Esophagus muscularis mucosa (tissue), 4 donors: ENCODE measurements at regions not wholly inside any gene's neighbourhood (a gene's known extent, or its start where the extent isn't known, plus 50 kb on each side); places are given as distances from the start of the nearest gene placed in this dataset.
A peak's percentile ranks its signal among the peaks of the same experiment; 100 is the strongest.

Experiments
- DNase-seq: peaks from one replicate; pipeline ENCODE4 v3.0.0-alpha.2; 2017; ENCODE audit errors: extremely low spot score
- H3K27ac ChIP-seq, 4 donors: fragments of 200-600 bp; sonication (generic); replicated peaks in 1 of 4; 1 replicate in 3 of 4; 2 replicates in 1 of 4; pipeline ENCODE4 v1.5.1; 2016 to 2019; ENCODE audit warnings: mild to moderate bottlenecking in 1 of 4
- H3K27me3 ChIP-seq, 4 donors: fragments of 200-600 bp; sonication (generic); one replicate each; pipeline versions ENCODE4 v1.5.1 to v1.6.0; 2016 to 2019
- H3K36me3 ChIP-seq, 4 donors: fragments of 200-600 bp; sonication (generic); one replicate each; pipeline ENCODE4 v1.5.1; 2016 to 2019
- H3K4me1 ChIP-seq, 4 donors: fragments of 200-600 bp; sonication (generic); one replicate each; pipeline ENCODE4 v1.5.1; 2016 to 2019
- H3K4me3 ChIP-seq, 4 donors: fragments of 200-600 bp; sonication (generic); 1 replicate in 2 of 4; 2 replicates in 2 of 4; pipeline ENCODE4 v1.5.1; 2016 to 2019; ENCODE audit warnings: mild to moderate bottlenecking in 4 of 4, moderate library complexity in 1 of 4
- H3K9me3 ChIP-seq, 4 donors: fragments of 200-600 bp; sonication (generic); 1 replicate in 3 of 4; 2 replicates in 1 of 4; pipeline ENCODE4 v1.5.1; 2016 to 2019
- EP300 ChIP-seq: sonication (generic); formaldehyde crosslinking; IDR thresholded peaks from one replicate; pipeline ENCODE4 v1.6.1; 2017; ENCODE audit warnings: antibody characterized with exemption
- POLR2A ChIP-seq: fragments of 450-650 bp; IDR thresholded peaks from one replicate; pipeline ENCODE4 v1.6.1; 2017; ENCODE audit warnings: antibody characterized with exemption, moderate library complexity, mild to moderate bottlenecking, low read depth
- POLR2AphosphoS5 ChIP-seq, 2 donors: sonication (generic); formaldehyde crosslinking; IDR thresholded peaks; one replicate each; pipeline ENCODE4 v1.6.1; 2017; ENCODE audit warnings: antibody characterized with exemption in 2 of 2
- WGBS: methylation state at CpG from one replicate; pipeline ENCODE4 v1.1.5; 2018; 5-methylcytosine and 5-hydroxymethylcytosine counted together
- intact Hi-C: fragments of 100-400 bp; cut with DNase I; formaldehyde crosslinking; loops from one replicate; pipeline ENCODE4 v1.15.1; 2023
- TF ChIP-seq, protein P1 (sequence below), 3 experiments: fragments of 200-600 bp in 2 of 3; fragments of 450-650 bp in 1 of 3; sonication (generic) in 2 of 3; IDR thresholded peaks; one replicate each; pipeline ENCODE4 v1.5.1; 2017 to 2019; ENCODE audit warnings: antibody characterized with exemption in 3 of 3, mild to moderate bottlenecking in 2 of 3, moderate library complexity in 1 of 3

DNA sequence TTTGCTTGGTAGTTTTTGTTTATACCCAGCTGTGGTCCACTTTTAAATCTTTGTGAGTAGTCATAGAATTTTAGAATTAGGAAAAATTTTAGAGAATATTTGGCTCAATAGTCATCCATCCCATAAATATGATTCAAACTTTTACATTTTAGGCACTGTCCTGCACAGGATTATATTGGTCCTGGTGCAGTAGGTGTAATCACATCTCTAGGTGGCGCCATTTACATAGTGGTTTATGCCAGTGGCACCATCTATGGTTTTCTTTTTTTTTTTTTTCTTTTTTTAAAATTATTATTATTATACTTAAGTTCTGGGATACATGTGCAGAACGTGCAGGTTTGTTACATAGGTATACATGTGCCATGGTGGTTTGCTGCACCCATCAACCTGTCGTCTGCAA is 260.7 kb upstream of the KCNN2 start:
- no peaks in the 10 kb centered on the region for H3K4me1 ChIP-seq
- H3K36me3 ChIP-seq: no peaks in the 10 kb centered on the region
- no peak overlapping the region for H3K27ac ChIP-seq
- DNase-seq: no peak
- no peak overlapping the region for H3K4me3 ChIP-seq
- H3K27me3 ChIP-seq: no peaks in the 10 kb centered on the region
- intact Hi-C loops: loop anchor here (5.0 to 10.0 kb wide), 2 partner anchors 346 to 426 kb away; no protein-coding TSS in a partner anchor
- WGBS: 56% methylated on average over 3 of the region's 3 CpGs
- H3K9me3 ChIP-seq: no peaks in the 10 kb centered on the region
- no peak for TF ChIP-seq EP300
- TF ChIP-seq, protein P1, sequence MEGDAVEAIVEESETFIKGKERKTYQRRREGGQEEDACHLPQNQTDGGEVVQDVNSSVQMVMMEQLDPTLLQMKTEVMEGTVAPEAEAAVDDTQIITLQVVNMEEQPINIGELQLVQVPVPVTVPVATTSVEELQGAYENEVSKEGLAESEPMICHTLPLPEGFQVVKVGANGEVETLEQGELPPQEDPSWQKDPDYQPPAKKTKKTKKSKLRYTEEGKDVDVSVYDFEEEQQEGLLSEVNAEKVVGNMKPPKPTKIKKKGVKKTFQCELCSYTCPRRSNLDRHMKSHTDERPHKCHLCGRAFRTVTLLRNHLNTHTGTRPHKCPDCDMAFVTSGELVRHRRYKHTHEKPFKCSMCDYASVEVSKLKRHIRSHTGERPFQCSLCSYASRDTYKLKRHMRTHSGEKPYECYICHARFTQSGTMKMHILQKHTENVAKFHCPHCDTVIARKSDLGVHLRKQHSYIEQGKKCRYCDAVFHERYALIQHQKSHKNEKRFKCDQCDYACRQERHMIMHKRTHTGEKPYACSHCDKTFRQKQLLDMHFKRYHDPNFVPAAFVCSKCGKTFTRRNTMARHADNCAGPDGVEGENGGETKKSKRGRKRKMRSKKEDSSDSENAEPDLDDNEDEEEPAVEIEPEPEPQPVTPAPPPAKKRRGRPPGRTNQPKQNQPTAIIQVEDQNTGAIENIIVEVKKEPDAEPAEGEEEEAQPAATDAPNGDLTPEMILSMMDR (IDR thresholded peaks at IDR 0.05): peak; percentile 41 to 65 (median 57)
- TF ChIP-seq POLR2A: no peak

- Histone ChIP-seq H3K4me3 (no peak overlapping the region), H3K27me3 (no peaks in the 10 kb centered on the region), H3K36me3 (no peaks in the 10 kb centered on the region), H3K9me3 (no peaks in the 10 kb centered on the region), H3K4me1 (no peaks in the 10 kb centered on the region), H3K27ac (no peak overlapping the region)
- intact Hi-C loops: no loop called here
- WGBS: 63% methylated on average over 1 of the region's 1 CpG
- no peak for TF ChIP-seq EP300
- TF ChIP-seq POLR2AphosphoS5 (IDR thresholded peaks at IDR 0.05): no peak
- TF ChIP-seq, protein P1 (IDR thresholded peaks at IDR 0.05): no peak
- DNase-seq: no peak
These were observed 248.3 kb upstream of the KCNN2 start for GRCh38 chr5:114113604-114114003.

GRCh38 chr5:114116981-114117380 is 244.9 kb upstream of the KCNN2 start:
- Histone ChIP-seq H3K9me3 (no peaks in the 10 kb centered on the region), H3K4me3 (no peak overlapping the region), H3K36me3 (no peaks in the 10 kb centered on the region), H3K27ac (no peak overlapping the region), H3K4me1 (no peaks in the 10 kb centered on the region), H3K27me3 (no peaks in the 10 kb centered on the region)
- intact Hi-C loops: no loop called here
- WGBS: 66% methylated on average over 4 of the region's 4 CpGs
- TF ChIP-seq POLR2AphosphoS5 (IDR thresholded peaks at IDR 0.05): no peak
- no peak for TF ChIP-seq EP300
- TF ChIP-seq, protein P1 (IDR thresholded peaks at IDR 0.05): no peak
- TF ChIP-seq POLR2A: no peak
- DNase-seq: no peak

DNA sequence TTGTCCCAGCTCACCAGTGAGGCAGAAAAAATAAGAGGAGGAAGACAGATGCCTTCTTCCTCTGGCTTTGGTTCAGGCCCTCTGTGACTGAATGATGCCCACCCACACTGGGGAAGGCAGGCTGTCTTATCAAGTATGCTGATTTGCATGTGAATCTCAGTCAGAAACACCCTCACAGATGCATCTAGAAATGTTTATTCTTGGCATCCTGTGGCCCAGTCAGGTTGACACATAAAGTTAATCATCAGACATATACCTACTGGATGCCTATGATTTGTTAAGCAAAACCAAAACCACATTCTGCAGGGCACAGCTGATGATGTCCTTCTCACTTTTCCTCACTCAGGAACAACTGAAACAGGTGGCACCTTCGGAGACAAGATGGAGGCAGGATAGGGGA is 243.4 kb upstream of the KCNN2 start:
- WGBS: 67% methylated on average over 1 of the region's 1 CpG
- Histone ChIP-seq H3K4me1 (no peaks in the 10 kb centered on the region), H3K27ac (no peak overlapping the region), H3K36me3 (no peaks in the 10 kb centered on the region), H3K9me3 (no peaks in the 10 kb centered on the region), H3K4me3 (no peak overlapping the region), H3K27me3 (no peaks in the 10 kb centered on the region)
- TF ChIP-seq POLR2AphosphoS5 (IDR thresholded peaks at IDR 0.05) (no peak), EP300 (no peak), POLR2A (no peak)
- TF ChIP-seq, protein P1 (IDR thresholded peaks at IDR 0.05): no peak
- intact Hi-C loops: no loop called here
- DNase-seq: no peak

DNA sequence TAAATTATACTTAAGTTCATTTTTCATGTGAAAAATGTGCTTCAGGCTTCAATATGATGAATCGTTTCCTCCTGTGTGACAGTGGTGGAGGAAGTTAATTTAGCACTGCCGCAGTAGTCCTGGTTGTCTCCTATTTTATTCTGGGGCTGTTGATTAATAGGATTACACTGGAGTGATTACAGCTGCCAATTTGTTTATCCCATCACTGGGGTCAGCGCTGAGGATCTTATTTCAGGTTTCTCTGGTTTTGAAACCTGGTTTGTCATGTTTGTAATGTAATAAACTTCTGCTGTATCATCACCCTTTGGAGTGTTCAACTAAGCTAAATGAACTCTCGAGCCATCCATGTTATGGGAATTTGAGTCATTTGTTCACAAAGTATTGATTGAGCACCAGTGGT is 241.7 kb upstream of the KCNN2 start:
- no peak overlapping the region for H3K27ac ChIP-seq
- 71% methylated on average over 4 of the region's 4 CpGs for WGBS
- H3K9me3 ChIP-seq: no peaks in the 10 kb centered on the region
- TF ChIP-seq POLR2A: no peak
- TF ChIP-seq POLR2AphosphoS5 (IDR thresholded peaks at IDR 0.05): no peak
- TF ChIP-seq, protein P1 (IDR thresholded peaks at IDR 0.05): no peak
- TF ChIP-seq EP300: no peak
- intact Hi-C loops: no loop called here
- DNase-seq: no peak
- no peaks in the 10 kb centered on the region for H3K27me3 ChIP-seq
- H3K4me3 ChIP-seq: no peak overlapping the region
- no peaks in the 10 kb centered on the region for H3K4me1 ChIP-seq
- H3K36me3 ChIP-seq: no peaks in the 10 kb centered on the region
